Natural killer cell treated with Interleukin-12 subunit alpha and Interleukin-12 subunit beta and Interleukin-15 and Interleukin-18, amount 100 ng/mL, for 72 hours (primary cell): ENCODE measurements at regions not wholly inside any gene's neighbourhood (a gene's known extent, or its start where the extent isn't known, plus 50 kb on each side); places are given as distances from the start of the nearest gene placed in this dataset.

Experiments used
- ATAC-seq, 2 donors: fragments of 150-1000 bp; cut with Tn5 transposase in 1 of 2; sonication (Bioruptor Pico), chemical (Tn5 transposase) in 1 of 2; 2 replicates each; pipeline ENCODE4 v1.10.0; 2021
- DNase-seq: peaks from one replicate; pipeline ENCODE4 v3.0.0; 2022; ENCODE audit warnings: low spot score
- H3K27ac Mint-ChIP-seq, 2 donors: 1 replicate in 1 of 2; 2 replicates in 1 of 2; pipeline ENCODE4 v1.8.0; 2022; ENCODE audit warnings: mixed read lengths in 2 of 2, mild to moderate bottlenecking in 1 of 2, moderate library complexity in 1 of 2
- H3K27me3 Mint-ChIP-seq, 2 donors: 1 replicate in 1 of 2; 2 replicates in 1 of 2; pipeline ENCODE4 v1.8.0; 2022; ENCODE audit warnings: mixed read lengths in 2 of 2
- H3K36me3 Mint-ChIP-seq: one replicate; pipeline ENCODE4 v1.8.0; 2022; ENCODE audit warnings: mixed read lengths
- H3K4me1 Mint-ChIP-seq, 2 donors: 1 replicate in 1 of 2; 2 replicates in 1 of 2; pipeline ENCODE4 v1.8.0; 2022; ENCODE audit warnings: low read depth in 2 of 2, mixed read lengths in 2 of 2, mild to moderate bottlenecking in 1 of 2
- H3K4me3 Mint-ChIP-seq: one replicate; pipeline ENCODE4 v1.8.0; 2022; ENCODE audit warnings: mixed read lengths
- H3K9me3 Mint-ChIP-seq: 2 replicates; pipeline ENCODE4 v1.8.0; 2022; ENCODE audit warnings: mixed read lengths

DNA sequence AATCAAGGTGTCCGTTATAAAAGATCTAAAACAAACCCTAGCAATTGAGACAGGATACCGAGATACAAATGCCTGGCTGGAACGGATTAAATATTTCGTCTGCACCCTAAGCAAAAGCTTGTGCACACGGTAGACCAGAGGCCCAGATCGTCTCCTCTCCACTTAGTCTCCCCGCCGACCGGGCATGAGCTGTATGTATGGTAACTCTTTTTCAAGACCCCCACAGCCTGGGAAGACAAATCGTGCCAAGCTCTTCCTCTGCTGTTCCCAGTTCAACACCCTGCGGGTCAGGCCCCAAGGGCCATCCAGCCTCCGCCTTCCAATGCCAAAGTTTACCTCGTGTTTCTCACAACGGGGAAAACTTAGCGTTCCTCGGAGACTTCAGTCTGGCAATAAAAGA is 285.7 kb upstream of the GALNT17 start:
- peaks cover 5 to 6% of the 10 kb centered on the region in 2 donors for H3K4me1 Mint-ChIP-seq
- DNase-seq (no peak), ATAC-seq (no peak)
- H3K4me3 Mint-ChIP-seq, result no peak overlapping the region
- no peak overlapping the region for H3K27ac Mint-ChIP-seq
- peaks cover 0 to under 1% of the 10 kb centered on the region in 2 donors for H3K27me3 Mint-ChIP-seq
- H3K9me3 Mint-ChIP-seq, result peaks cover 12% of the 10 kb centered on the region
- H3K36me3 Mint-ChIP-seq, result peaks cover 7% of the 10 kb centered on the region

DNA sequence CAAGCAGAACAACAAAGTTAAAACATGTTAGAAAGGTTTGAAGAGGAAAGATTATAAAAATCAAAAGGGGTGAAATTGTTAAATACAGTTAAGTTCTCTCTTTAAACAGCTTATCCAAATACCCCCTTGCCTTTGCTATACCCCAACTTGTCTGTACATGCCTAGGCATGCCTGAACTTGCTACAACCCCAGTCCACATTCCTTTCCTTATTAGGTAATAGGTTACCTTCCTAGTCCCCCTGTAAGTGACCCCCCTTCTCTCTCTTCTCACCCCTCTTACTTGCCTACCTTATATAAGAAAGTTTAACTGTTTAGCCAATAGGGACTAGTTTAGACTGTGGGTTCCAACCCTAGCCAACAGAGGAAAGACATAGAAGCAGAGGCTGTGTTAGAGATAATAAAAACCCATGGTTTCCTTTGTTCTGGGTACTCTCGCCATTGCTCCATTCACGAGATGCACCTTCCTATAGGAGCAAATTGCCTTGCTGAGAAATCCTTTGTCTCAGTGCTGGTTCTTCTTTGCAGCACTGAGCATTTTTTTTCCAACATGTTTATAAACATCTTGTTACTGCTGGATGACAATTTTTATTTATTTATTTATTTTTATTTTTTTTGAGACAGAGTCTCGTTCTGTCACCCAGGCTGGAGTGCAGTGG is 282.2 kb upstream of the GALNT17 start:
- Mint-ChIP-seq H3K9me3 (peaks cover 12% of the 10 kb centered on the region), H3K27me3 (peaks cover 0 to 9% of the 10 kb centered on the region in 2 donors), H3K27ac (no peak overlapping the region), H3K4me1 (peaks cover 5 to 6% of the 10 kb centered on the region in 2 donors), H3K4me3 (no peak overlapping the region), H3K36me3 (peaks cover 7% of the 10 kb centered on the region)
- ATAC-seq (no peak), DNase-seq (no peak)

GRCh38 chr7:70855373-70855772 is 276.6 kb upstream of the GALNT17 start:
- no peak for DNase-seq
- H3K9me3 Mint-ChIP-seq, result no peaks in the 10 kb centered on the region
- H3K36me3 Mint-ChIP-seq, result no peaks in the 10 kb centered on the region
- H3K4me3 Mint-ChIP-seq, result no peak overlapping the region
- no peak overlapping the region for H3K27ac Mint-ChIP-seq
- ATAC-seq, result no peak
- no peaks in the 10 kb centered on the region for H3K4me1 Mint-ChIP-seq
- H3K27me3 Mint-ChIP-seq, result peaks cover 0 to 13% of the 10 kb centered on the region in 2 donors

DNA sequence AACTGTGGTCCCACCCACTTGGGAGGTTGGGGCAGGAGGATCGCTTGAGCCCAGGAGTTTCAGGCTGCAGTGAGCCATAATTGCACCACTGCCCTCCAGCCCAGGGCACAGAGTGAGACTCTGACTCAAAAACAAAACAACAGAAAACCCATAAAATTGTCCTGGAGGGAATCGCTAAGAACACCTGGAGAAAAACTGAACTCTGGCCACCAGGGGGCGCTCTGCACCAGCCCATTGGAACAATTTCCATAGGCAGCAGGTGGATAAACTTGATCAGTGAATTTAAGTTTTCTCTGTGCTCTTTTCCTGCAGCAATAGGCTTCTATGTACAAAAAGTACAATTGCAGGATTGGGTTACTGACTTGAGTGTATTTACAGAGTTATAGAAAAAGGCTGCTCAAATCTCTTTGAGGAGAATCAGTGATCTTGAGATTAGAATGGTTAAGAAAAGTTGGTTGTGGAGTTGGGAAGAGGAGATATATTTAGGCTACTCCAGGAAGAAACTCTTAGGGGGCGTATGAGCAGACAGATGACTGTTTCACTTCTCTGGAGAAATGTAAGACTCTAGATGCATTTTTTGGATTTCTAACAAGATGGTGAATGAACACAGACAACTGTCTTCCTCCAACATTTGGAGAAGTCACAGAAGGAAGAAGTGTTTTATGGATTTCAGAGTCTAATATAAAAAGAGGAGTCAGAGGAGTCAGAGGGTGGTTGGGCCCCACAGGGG is 274.9 kb upstream of the GALNT17 start:
- Mint-ChIP-seq H3K9me3 (no peaks in the 10 kb centered on the region), H3K4me3 (no peak overlapping the region), H3K36me3 (no peaks in the 10 kb centered on the region), H3K4me1 (no peaks in the 10 kb centered on the region), H3K27me3 (peaks cover 0 to 13% of the 10 kb centered on the region in 2 donors), H3K27ac (no peak overlapping the region)
- no peak for ATAC-seq
- peak; percentile 73 for DNase-seq

GRCh38 chr7:70857793-70858545 is 274.0 kb upstream of the GALNT17 start:
- Mint-ChIP-seq H3K27ac (no peak overlapping the region), H3K36me3 (no peaks in the 10 kb centered on the region), H3K4me3 (no peak overlapping the region), H3K9me3 (no peaks in the 10 kb centered on the region), H3K27me3 (peaks cover 5 to 9% of the 10 kb centered on the region in 2 donors), H3K4me1 (no peaks in the 10 kb centered on the region)
- no peak for DNase-seq
- ATAC-seq, result no peak

GRCh38 chr7:70867513-70867912 is 264.4 kb upstream of the GALNT17 start:
- H3K4me1 Mint-ChIP-seq, result no peaks in the 10 kb centered on the region
- no peak for ATAC-seq
- peaks cover 11% of the 10 kb centered on the region for H3K9me3 Mint-ChIP-seq
- no peak for DNase-seq
- no peak overlapping the region for H3K4me3 Mint-ChIP-seq
- H3K36me3 Mint-ChIP-seq, result no peaks in the 10 kb centered on the region
- H3K27ac Mint-ChIP-seq, result no peak overlapping the region
- peaks cover under 1 to 8% of the 10 kb centered on the region in 2 donors for H3K27me3 Mint-ChIP-seq

GRCh38 chr7:70870349-70870748 is 261.6 kb upstream of the GALNT17 start:
- no peak for ATAC-seq
- Mint-ChIP-seq H3K27ac (no peak overlapping the region), H3K36me3 (no peaks in the 10 kb centered on the region), H3K4me1 (no peaks in the 10 kb centered on the region), H3K9me3 (peaks cover 7% of the 10 kb centered on the region), H3K4me3 (no peak overlapping the region), H3K27me3 (peaks cover 0 to 4% of the 10 kb centered on the region in 2 donors)
- DNase-seq, result no peak

DNA sequence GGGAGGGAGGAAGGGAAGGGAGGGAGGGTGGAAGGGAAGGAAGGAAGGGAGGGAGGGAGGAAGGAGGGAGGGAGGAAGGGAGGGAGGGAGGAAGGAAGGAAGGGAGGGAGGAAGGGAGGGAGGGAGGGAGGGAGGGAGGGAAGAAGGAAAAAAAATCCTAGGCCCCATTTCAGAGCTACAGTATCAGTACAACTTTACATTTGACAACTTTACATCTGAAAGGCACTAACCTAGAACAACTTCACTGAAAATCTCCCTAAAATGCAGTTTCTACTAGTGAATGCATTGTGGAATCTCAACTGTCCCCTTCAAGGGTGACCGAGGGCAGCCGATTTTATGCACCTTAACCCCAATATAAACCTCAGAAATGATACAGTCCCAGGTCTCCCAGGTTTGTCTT is 259.8 kb upstream of the GALNT17 start:
- no peak overlapping the region for H3K27ac Mint-ChIP-seq
- H3K27me3 Mint-ChIP-seq, result peaks cover 0 to 4% of the 10 kb centered on the region in 2 donors
- no peak for DNase-seq

DNA sequence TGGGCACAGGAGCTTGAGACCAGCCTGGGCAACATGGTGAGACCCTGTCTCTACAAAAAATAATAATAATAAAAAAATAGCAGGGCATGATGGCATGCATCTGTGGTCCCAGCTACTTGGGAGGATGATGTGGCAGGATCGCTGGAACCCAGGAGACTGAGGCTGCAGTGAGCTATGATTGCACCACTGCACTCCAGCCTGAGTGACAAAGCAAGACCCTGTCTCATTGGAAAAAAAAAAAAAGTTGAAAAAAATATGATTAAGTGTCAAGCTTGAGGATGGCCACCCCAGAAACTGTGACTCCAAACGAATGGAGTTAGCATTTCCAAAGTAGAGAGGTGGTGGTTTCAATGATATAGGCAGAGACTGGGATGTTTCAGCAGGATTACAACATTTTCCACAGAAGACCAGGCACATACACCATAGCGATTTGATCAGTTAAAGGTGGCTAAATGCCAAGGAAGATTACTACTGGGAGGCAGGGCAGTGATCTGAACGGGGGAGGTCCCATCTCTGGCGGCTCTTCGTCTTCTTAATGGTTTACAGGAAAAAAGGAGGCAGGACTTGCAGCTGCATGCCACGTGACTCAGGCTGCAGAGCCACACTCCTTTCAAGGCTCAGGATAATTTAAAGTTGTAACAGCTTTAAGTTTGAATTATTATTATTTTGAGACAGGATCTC is 250.6 kb upstream of the GALNT17 start:
- Mint-ChIP-seq H3K27me3 (peaks cover 0 to 3% of the 10 kb centered on the region in 2 donors), H3K27ac (no peak overlapping the region), H3K9me3 (peaks cover 12% of the 10 kb centered on the region), H3K36me3 (no peaks in the 10 kb centered on the region), H3K4me1 (no peaks in the 10 kb centered on the region), H3K4me3 (no peak overlapping the region)
- ATAC-seq, result no peak
- DNase-seq, result no peak

More for the DNA sequence above, 259.8 kb upstream of the GALNT17 start:
- Mint-ChIP-seq H3K9me3 (peaks cover 11% of the 10 kb centered on the region), H3K4me3 (no peak overlapping the region), H3K4me1 (no peaks in the 10 kb centered on the region), H3K36me3 (no peaks in the 10 kb centered on the region)
- ATAC-seq, result no peak

DNA sequence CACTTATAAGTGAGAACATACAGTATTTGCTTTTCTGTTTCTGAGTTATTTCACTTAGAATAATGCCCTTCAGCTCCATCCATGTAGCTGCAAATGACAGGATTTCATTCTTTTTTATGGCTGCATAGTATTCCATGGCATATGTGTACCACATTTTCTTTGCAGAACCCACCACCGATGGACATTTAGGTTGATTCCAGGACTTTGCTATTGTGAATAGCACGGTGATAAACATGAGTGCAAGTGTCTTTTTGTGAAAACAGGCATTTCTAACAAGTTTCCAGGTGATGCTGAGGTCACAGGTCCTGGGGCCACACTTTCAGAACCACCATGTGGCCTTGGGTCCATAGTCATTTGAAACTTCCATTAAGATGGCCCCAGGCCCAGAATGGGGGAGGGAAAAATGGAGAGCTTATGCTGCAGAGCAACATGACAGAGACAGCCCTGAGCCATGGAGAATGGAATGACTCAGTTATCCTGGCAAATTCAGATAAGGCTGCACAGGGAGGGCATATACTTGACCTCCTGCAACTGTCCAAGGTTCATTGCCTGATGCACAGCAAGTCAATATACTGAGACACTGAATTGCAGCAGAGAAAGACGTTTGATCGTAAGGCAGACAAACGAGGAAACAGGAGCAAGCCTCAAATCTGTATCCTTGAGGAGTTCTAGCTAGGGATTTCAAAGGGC is 248.0 kb upstream of the GALNT17 start:
- DNase-seq, result no peak
- ATAC-seq, result no peak
- Mint-ChIP-seq H3K36me3 (no peaks in the 10 kb centered on the region), H3K4me3 (no peak overlapping the region), H3K9me3 (peaks cover 12% of the 10 kb centered on the region), H3K4me1 (no peaks in the 10 kb centered on the region), H3K27ac (no peak overlapping the region), H3K27me3 (peaks cover 0 to 6% of the 10 kb centered on the region in 2 donors)

DNA sequence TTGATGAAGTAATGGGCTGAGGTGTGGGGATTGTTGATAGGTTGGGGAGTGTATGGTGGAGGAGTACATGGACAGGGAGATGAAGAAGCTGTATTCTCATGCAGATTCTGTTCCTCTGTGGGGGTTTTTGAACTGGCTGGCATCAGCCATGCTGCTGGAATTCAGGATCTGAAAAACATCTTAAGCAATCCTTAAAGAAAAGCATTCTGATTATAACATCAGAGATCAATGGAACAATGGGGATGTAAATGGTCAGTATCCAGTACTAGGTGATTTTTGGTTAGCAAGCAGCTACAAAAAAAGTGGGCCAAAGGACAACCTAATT is 247.5 kb upstream of the GALNT17 start:
- H3K4me1 Mint-ChIP-seq, result no peaks in the 10 kb centered on the region
- H3K36me3 Mint-ChIP-seq, result no peaks in the 10 kb centered on the region
- H3K9me3 Mint-ChIP-seq, result peaks cover 12% of the 10 kb centered on the region
- H3K27ac Mint-ChIP-seq, result no peak overlapping the region
- no peak overlapping the region for H3K4me3 Mint-ChIP-seq
- DNase-seq (no peak), ATAC-seq (no peak)
- peaks cover 0 to 6% of the 10 kb centered on the region in 2 donors for H3K27me3 Mint-ChIP-seq

- Mint-ChIP-seq H3K36me3 (no peaks in the 10 kb centered on the region), H3K27me3 (peaks cover 0 to 6% of the 10 kb centered on the region in 2 donors), H3K9me3 (peaks cover 10% of the 10 kb centered on the region), H3K4me1 (no peaks in the 10 kb centered on the region), H3K4me3 (no peak overlapping the region), H3K27ac (no peak overlapping the region)
- no peak for ATAC-seq
- DNase-seq, result no peak
Observed at GRCh38 chr7:70884809-70885208, 247.1 kb upstream of the GALNT17 start.

- no peaks in the 10 kb centered on the region for H3K4me1 Mint-ChIP-seq
- DNase-seq, result no peak
- no peak for ATAC-seq
- H3K36me3 Mint-ChIP-seq, result no peaks in the 10 kb centered on the region
- H3K27me3 Mint-ChIP-seq, result peaks cover 0 to 6% of the 10 kb centered on the region in 2 donors
- no peak overlapping the region for H3K4me3 Mint-ChIP-seq
- H3K27ac Mint-ChIP-seq, result no peak overlapping the region
- peaks cover 7% of the 10 kb centered on the region for H3K9me3 Mint-ChIP-seq
Observed at GRCh38 chr7:70886547-70886946, 245.4 kb upstream of the GALNT17 start.
